ENCODE measurements at regions not wholly inside any gene's neighbourhood (a gene's known extent, or its start where the extent isn't known, plus 50 kb on each side); places are given as distances from the start of the nearest gene placed in this dataset.
"Not testable (repeated sequence)": the region's sequence is repeated elsewhere in the genome, so short reads cannot be mapped to it uniquely, and the experiment has no call there.

GRCh38 chr4:189858435-189858834 is 82.2 kb upstream of the FRG1 start:
- DNase-seq: no peak

GRCh38 chr4:189861101-189861500 is 79.6 kb upstream of the FRG1 start:
- DNase-seq: no peak

- DNase-seq: no peak
Measured at GRCh38 chr4:189869236-189869635, 71.4 kb upstream of the FRG1 start.

- no peak for DNase-seq
Measured at GRCh38 chr4:189870511-189871234, 70.0 kb upstream of the FRG1 start.

- no peak for DNase-seq
Measured at GRCh38 chr4:189874591-189874990, 66.1 kb upstream of the FRG1 start.

GRCh38 chr4:189881190-189881589 is 59.5 kb upstream of the FRG1 start:
- DNase-seq: not testable (repeated sequence)

- DNase-seq: not testable (repeated sequence)
Measured at GRCh38 chr4:189888407-189888806, 52.3 kb upstream of the FRG1 start.
